ENCODE measurements at regions not wholly inside any gene's neighbourhood (a gene's known extent, or its start where the extent isn't known, plus 50 kb on each side); places are given as distances from the start of the nearest gene placed in this dataset.

DNA sequence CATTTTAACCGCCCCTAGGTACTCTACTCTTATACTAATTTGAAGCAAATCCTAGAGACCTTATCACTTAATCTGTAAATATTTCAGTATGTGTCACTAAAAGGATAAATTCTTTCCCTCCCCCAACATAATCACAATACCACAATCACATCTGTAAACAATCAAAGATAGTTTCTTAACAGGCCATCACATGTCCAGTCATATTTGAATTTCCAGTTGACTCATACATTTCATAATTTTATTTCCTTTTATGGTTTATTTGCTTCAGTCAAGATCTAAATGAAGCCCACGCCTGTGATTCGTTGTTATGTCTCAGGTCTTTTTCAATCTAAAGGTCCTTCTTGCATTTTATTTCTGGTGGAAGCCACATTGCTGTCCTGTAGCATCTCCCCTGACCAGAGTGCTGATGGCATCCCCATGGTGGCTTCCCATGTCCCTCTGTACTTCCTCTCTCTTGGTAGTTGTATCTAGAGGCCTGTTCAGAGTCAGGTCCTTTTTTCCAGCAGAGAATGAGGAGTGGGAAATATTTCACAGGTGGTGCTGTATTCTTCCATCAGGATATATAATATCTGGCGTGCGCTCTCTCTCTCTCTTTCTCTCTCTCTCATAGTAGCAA, 128.6 kb upstream of the SLC22A23 start (continued):
- TF ChIP-seq, protein P1, sequence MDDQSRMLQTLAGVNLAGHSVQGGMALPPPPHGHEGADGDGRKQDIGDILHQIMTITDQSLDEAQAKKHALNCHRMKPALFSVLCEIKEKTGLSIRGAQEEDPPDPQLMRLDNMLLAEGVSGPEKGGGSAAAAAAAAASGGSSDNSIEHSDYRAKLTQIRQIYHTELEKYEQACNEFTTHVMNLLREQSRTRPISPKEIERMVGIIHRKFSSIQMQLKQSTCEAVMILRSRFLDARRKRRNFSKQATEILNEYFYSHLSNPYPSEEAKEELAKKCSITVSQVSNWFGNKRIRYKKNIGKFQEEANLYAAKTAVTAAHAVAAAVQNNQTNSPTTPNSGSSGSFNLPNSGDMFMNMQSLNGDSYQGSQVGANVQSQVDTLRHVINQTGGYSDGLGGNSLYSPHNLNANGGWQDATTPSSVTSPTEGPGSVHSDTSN (IDR thresholded peaks at IDR 0.05) = peak; percentile 57
- TF ChIP-seq NFIC (IDR thresholded peaks at IDR 0.05; ENCODE audit: borderline replicate concordance) = no peak
- 0 out of 2 replicates have a peak, but pooled peaks have one; percentile 18 for TF ChIP-seq JUND (IDR thresholded peaks at IDR 0.05)
- no peak for TF ChIP-seq CHD2 (IDR thresholded peaks at IDR 0.05; ENCODE audit: low read length, partially characterized antibody)
- no peak for TF ChIP-seq MXI1 (IDR thresholded peaks at IDR 0.05; ENCODE audit: low read depth, low read length)
- TF ChIP-seq TAF1 (IDR thresholded peaks at IDR 0.05; ENCODE audit: borderline replicate concordance, low read depth, low read length) = no peak
- no peak for TF ChIP-seq SMC3 (IDR thresholded peaks at IDR 0.05; ENCODE audit: low read depth, low read length)

DNA sequence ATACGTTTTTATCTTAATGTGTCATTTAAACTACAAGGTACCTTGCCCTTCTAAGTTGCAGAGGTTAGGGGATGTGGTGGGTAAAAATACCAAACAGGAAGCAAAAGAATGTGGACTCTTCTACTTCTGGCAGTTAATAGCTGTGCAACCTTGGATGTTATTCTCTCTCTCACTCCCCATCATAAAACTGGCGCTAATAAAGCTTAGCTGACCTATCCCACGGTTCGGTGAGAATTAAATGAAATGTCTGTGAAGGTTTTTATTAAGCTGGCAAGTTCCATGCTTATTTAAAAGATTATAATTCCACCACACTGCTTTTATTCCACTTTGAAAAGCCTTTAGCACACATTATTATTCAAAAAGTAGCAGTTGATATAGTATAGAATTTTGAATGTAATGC, 127.8 kb upstream of the SLC22A23 start:
- POLR2A ChIA-PET = no interaction called here
- TF ChIP-seq SMC3 (IDR thresholded peaks at IDR 0.05; ENCODE audit: low read depth, low read length) = no peak
- TF ChIP-seq GATA2 (CRISPR knock-in tag; IDR thresholded peaks at IDR 0.05) = no peak
- TF ChIP-seq, protein P2, sequence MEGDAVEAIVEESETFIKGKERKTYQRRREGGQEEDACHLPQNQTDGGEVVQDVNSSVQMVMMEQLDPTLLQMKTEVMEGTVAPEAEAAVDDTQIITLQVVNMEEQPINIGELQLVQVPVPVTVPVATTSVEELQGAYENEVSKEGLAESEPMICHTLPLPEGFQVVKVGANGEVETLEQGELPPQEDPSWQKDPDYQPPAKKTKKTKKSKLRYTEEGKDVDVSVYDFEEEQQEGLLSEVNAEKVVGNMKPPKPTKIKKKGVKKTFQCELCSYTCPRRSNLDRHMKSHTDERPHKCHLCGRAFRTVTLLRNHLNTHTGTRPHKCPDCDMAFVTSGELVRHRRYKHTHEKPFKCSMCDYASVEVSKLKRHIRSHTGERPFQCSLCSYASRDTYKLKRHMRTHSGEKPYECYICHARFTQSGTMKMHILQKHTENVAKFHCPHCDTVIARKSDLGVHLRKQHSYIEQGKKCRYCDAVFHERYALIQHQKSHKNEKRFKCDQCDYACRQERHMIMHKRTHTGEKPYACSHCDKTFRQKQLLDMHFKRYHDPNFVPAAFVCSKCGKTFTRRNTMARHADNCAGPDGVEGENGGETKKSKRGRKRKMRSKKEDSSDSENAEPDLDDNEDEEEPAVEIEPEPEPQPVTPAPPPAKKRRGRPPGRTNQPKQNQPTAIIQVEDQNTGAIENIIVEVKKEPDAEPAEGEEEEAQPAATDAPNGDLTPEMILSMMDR (IDR thresholded peaks at IDR 0.05) = no peak
- TF ChIP-seq, protein P3, sequence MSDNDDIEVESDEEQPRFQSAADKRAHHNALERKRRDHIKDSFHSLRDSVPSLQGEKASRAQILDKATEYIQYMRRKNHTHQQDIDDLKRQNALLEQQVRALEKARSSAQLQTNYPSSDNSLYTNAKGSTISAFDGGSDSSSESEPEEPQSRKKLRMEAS (IDR thresholded peaks at IDR 0.05; ENCODE audit: low read depth) = no peak
- TF ChIP-seq, protein P4, sequence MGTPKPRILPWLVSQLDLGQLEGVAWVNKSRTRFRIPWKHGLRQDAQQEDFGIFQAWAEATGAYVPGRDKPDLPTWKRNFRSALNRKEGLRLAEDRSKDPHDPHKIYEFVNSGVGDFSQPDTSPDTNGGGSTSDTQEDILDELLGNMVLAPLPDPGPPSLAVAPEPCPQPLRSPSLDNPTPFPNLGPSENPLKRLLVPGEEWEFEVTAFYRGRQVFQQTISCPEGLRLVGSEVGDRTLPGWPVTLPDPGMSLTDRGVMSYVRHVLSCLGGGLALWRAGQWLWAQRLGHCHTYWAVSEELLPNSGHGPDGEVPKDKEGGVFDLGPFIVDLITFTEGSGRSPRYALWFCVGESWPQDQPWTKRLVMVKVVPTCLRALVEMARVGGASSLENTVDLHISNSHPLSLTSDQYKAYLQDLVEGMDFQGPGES (IDR thresholded peaks at IDR 0.05; ENCODE audit: low read depth, low read length) = no peak
- no peak for TF ChIP-seq TAF1 (IDR thresholded peaks at IDR 0.05; ENCODE audit: borderline replicate concordance, low read depth, low read length)

More for the DNA sequence above, 127.8 kb upstream of the SLC22A23 start:
- Histone ChIP-seq H3K4me3 (ENCODE audit: low read depth in 2 of 2, low read length in 1 of 2) (no peak overlapping the region), H3K4me1 (ENCODE audit: control insufficient read depth in 1 of 2, insufficient read depth in 2 of 2, low read depth in 1 of 2, low read length in 1 of 2) (no peaks in the 10 kb centered on the region), H3K9me2 (no peaks in the 10 kb centered on the region), H3K9ac (no peak overlapping the region), H3K36me3 (replicated peaks in 1 of 2; ENCODE audit: control insufficient read depth in 1 of 2, insufficient read depth in 2 of 2, low read length in 1 of 2) (no peaks in the 10 kb centered on the region), H3K27ac (ENCODE audit: low read depth in 2 of 2, low read length in 1 of 2) (no peak overlapping the region), H3F3A (replicated peaks; ENCODE audit: insufficient read depth) (no peaks in the 10 kb centered on the region), H3K27me3 (ENCODE audit: insufficient read depth) (no peaks in the 10 kb centered on the region; the same call in 1 of the 2 replicates), H2AFZ (ENCODE audit: low read depth) (no peak overlapping the region), H3K9me3 (no peaks in the 10 kb centered on the region), H3K79me2 (ENCODE audit: insufficient read depth) (no peaks in the 10 kb centered on the region), H4K20me1 (ENCODE audit: insufficient read depth) (no peaks in the 10 kb centered on the region), H3K4me2 (no peak overlapping the region)
- CTCF ChIA-PET = interaction anchor here (0.7 kb wide), 1 partner anchor 149 kb away, joined by 3 read pairs; no protein-coding TSS in a partner anchor
- DNase-seq = no peak
- 15% methylated on average over 4 of the region's 4 CpGs for WGBS (ENCODE audit: low lambda C conversion rate)

Data from SK-N-SH (cell line).